NCI-H1417 (cell line): ENCODE measurements at regions not wholly inside any gene's neighbourhood (a gene's known extent, or its start where the extent isn't known, plus 50 kb on each side); places are given as distances from the start of the nearest gene placed in this dataset.

Experiments used
- DNase-seq, 3 experiments: peaks; one replicate each; lab custom pipeline; 2025; lab: John Stamatoyannopoulos, UW

- DNase-seq = no peak
These were observed 259.6 kb upstream of the SLITRK3 start for GRCh38 chr3:165455793-165456192.

GRCh38 chr3:165455360-165455759 is 259.2 kb upstream of the SLITRK3 start:
- DNase-seq = no peak

- DNase-seq = no peak
These were observed 255.3 kb upstream of the SLITRK3 start for GRCh38 chr3:165451371-165452070.

GRCh38 chr3:165446555-165446954 is 250.4 kb upstream of the SLITRK3 start:
- DNase-seq = no peak

- no peak for DNase-seq
These were observed 248.6 kb upstream of the SLITRK3 start for GRCh38 chr3:165444745-165445144.

GRCh38 chr3:165443664-165444063 is 247.5 kb upstream of the SLITRK3 start:
- DNase-seq = no peak

GRCh38 chr3:165442061-165442460 is 245.9 kb upstream of the SLITRK3 start:
- DNase-seq = no peak

GRCh38 chr3:165440380-165440779 is 244.2 kb upstream of the SLITRK3 start:
- DNase-seq = no peak

- no peak for DNase-seq
These were observed 243.6 kb upstream of the SLITRK3 start for GRCh38 chr3:165439765-165440164.

GRCh38 chr3:165434516-165434915 is 238.3 kb upstream of the SLITRK3 start:
- DNase-seq = no peak

GRCh38 chr3:165406425-165406824 is 210.2 kb upstream of the SLITRK3 start:
- no peak for DNase-seq

- peak in 2 of 3 experiments; percentile 13 to 28 for DNase-seq
These were observed 208.3 kb upstream of the SLITRK3 start for GRCh38 chr3:165404357-165405027.

- no peak for DNase-seq
These were observed 207.5 kb upstream of the SLITRK3 start for GRCh38 chr3:165403666-165404065.

- no peak for DNase-seq
These were observed 199.0 kb upstream of the SLITRK3 start for GRCh38 chr3:165395188-165395587.

- no peak for DNase-seq
These were observed 197.3 kb upstream of the SLITRK3 start for GRCh38 chr3:165393461-165393860.

GRCh38 chr3:165390166-165390565 is 194.0 kb upstream of the SLITRK3 start:
- DNase-seq = no peak

- DNase-seq = no peak
These were observed 193.5 kb upstream of the SLITRK3 start for GRCh38 chr3:165389653-165390052.

GRCh38 chr3:165389064-165389463 is 192.9 kb upstream of the SLITRK3 start:
- no peak for DNase-seq

- DNase-seq = no peak
These were observed 187.2 kb upstream of the SLITRK3 start for GRCh38 chr3:165383381-165383780.

GRCh38 chr3:165382672-165383071 is 186.5 kb upstream of the SLITRK3 start:
- no peak for DNase-seq

GRCh38 chr3:165378761-165379160 is 182.6 kb upstream of the SLITRK3 start:
- no peak for DNase-seq

- DNase-seq = no peak
These were observed 162.8 kb upstream of the SLITRK3 start for GRCh38 chr3:165359005-165359404.

- DNase-seq = no peak
These were observed 159.1 kb upstream of the SLITRK3 start for GRCh38 chr3:165355316-165355715.

- DNase-seq = no peak
These were observed 151.3 kb upstream of the SLITRK3 start for GRCh38 chr3:165347526-165347925.
